KMS-11 (cell line): ENCODE measurements at regions not wholly inside any gene's neighbourhood (a gene's known extent, or its start where the extent isn't known, plus 50 kb on each side); places are given as distances from the start of the nearest gene placed in this dataset.

Experiments used
- H2AFZ ChIP-seq: fragments of 200-600 bp; sonication (generic); 2 replicates; pipeline ENCODE4 v1.6.1; 2016; ENCODE audit warnings: antibody characterized with exemption, mixed run types, low read depth
- H3K27ac ChIP-seq: fragments of 200-600 bp; sonication (generic); 2 replicates; pipeline ENCODE4 v1.6.1; 2016; ENCODE audit warnings: mild to moderate bottlenecking, mixed run types
- H3K27me3 ChIP-seq: fragments of 200-600 bp; sonication (generic); 2 replicates; pipeline ENCODE4 v1.6.1; 2017; ENCODE audit warnings: mild to moderate bottlenecking, low read depth, mixed run types, moderate library complexity; ENCODE audit not compliant: insufficient read depth
- H3K36me3 ChIP-seq: fragments of 200-600 bp; sonication (generic); 2 replicates; pipeline ENCODE4 v1.6.1; 2017; ENCODE audit warnings: mild to moderate bottlenecking, mixed run types; ENCODE audit not compliant: insufficient read depth
- H3K4me1 ChIP-seq: fragments of 200-600 bp; sonication (generic); 2 replicates; pipeline ENCODE4 v1.6.1; 2016; ENCODE audit warnings: mild to moderate bottlenecking, low read depth, mixed run types; ENCODE audit not compliant: poor library complexity, severe bottlenecking
- H3K4me2 ChIP-seq: fragments of 200-600 bp; sonication (generic); 2 replicates; pipeline ENCODE4 v1.7.0; 2016; ENCODE audit warnings: mild to moderate bottlenecking, mixed run types
- H3K4me3 ChIP-seq: fragments of 200-600 bp; sonication (generic); IDR thresholded peaks from 2 replicates; pipeline ENCODE4 v1.6.1; 2017; ENCODE audit warnings: low read depth, low read length, mixed read lengths; ENCODE audit not compliant: insufficient read depth
- H3K79me2 ChIP-seq: fragments of 200-600 bp; sonication (generic); 2 replicates; pipeline ENCODE4 v1.6.1; 2016; ENCODE audit warnings: low read depth, mixed run types; ENCODE audit not compliant: insufficient read depth
- H3K9ac ChIP-seq: fragments of 200-600 bp; sonication (generic); 2 replicates; pipeline ENCODE4 v1.6.1; 2016; ENCODE audit warnings: mild to moderate bottlenecking, mixed run types
- H4K20me1 ChIP-seq: fragments of 200-600 bp; sonication (generic); 2 replicates; pipeline ENCODE4 v1.6.1; 2016; ENCODE audit warnings: mild to moderate bottlenecking, mixed run types; ENCODE audit not compliant: insufficient read depth
- TF ChIP-seq, protein P1 (sequence below): fragments of 200-600 bp; sonication (generic); conservative IDR thresholded peaks from 2 replicates; pipeline ENCODE4 v1.6.1; 2017; ENCODE audit warnings: low read depth, mild to moderate bottlenecking, antibody characterized with exemption, low read length, moderate library complexity, mixed read lengths

DNA sequence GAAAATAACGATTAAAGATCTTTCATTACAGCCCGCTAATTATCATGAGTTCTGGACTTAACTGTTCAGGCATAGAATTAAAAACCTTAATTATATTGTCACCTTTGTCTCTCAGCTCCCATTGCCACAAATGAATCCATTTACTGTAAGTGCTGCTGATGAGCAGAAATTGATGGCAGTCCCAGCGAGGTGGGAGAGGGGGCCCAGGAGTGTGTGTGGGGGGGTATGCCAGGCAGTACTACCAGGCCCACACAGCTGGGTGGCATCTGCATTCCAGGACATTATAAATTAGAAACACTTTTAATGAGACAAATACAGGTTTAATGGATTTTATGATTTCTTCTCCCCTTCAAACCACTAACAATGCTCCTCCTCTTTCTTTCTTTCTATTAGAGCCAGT lies 196.0 kb downstream of the MELK start:
- Histone ChIP-seq H3K36me3 (no peaks in the 10 kb centered on the region), H3K27me3 (peaks cover 65% of the 10 kb centered on the region)

DNA sequence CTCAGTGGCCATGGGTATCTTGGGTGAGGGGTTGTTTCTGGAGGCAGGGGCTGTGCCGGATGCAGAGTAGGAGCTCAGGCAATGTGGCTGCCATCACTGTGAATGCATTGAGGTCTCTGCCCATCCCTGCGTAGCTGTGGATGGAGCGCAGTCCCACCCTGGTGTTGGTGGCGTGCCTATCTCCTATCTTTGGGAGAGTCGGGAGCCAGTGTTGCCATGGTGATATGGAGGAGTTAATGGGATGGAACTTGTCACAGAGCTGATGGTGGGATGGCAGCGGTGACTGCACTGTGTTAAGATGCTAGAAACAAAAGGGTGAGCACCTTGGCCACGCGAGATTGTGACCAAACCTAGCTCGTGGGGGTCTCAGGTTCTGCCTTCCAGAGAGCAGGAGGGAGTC lies 197.3 kb downstream of the MELK start:
- Histone ChIP-seq H2AFZ (no peak overlapping the region), H3K4me3 (no peak overlapping the region), H3K4me2 (no peak overlapping the region), H4K20me1 (no peaks in the 10 kb centered on the region), H3K36me3 (no peaks in the 10 kb centered on the region), H3K9ac (no peak overlapping the region), H3K27ac (no peak overlapping the region), H3K4me1 (no peaks in the 10 kb centered on the region), H3K79me2 (no peaks in the 10 kb centered on the region), H3K27me3 (peaks cover 65% of the 10 kb centered on the region)
- TF ChIP-seq, protein P1, sequence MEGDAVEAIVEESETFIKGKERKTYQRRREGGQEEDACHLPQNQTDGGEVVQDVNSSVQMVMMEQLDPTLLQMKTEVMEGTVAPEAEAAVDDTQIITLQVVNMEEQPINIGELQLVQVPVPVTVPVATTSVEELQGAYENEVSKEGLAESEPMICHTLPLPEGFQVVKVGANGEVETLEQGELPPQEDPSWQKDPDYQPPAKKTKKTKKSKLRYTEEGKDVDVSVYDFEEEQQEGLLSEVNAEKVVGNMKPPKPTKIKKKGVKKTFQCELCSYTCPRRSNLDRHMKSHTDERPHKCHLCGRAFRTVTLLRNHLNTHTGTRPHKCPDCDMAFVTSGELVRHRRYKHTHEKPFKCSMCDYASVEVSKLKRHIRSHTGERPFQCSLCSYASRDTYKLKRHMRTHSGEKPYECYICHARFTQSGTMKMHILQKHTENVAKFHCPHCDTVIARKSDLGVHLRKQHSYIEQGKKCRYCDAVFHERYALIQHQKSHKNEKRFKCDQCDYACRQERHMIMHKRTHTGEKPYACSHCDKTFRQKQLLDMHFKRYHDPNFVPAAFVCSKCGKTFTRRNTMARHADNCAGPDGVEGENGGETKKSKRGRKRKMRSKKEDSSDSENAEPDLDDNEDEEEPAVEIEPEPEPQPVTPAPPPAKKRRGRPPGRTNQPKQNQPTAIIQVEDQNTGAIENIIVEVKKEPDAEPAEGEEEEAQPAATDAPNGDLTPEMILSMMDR, result no peak

More for the DNA sequence above, 196.0 kb downstream of the MELK start:
- H3K4me3 ChIP-seq, result no peak overlapping the region
- H2AFZ ChIP-seq, result no peak overlapping the region
- H3K4me1 ChIP-seq, result no peaks in the 10 kb centered on the region
- TF ChIP-seq, protein P1, result no peak
- no peak overlapping the region for H3K9ac ChIP-seq
- H3K4me2 ChIP-seq, result no peak overlapping the region
- H3K27ac ChIP-seq, result no peak overlapping the region
- no peaks in the 10 kb centered on the region for H4K20me1 ChIP-seq
- H3K79me2 ChIP-seq, result no peaks in the 10 kb centered on the region

DNA sequence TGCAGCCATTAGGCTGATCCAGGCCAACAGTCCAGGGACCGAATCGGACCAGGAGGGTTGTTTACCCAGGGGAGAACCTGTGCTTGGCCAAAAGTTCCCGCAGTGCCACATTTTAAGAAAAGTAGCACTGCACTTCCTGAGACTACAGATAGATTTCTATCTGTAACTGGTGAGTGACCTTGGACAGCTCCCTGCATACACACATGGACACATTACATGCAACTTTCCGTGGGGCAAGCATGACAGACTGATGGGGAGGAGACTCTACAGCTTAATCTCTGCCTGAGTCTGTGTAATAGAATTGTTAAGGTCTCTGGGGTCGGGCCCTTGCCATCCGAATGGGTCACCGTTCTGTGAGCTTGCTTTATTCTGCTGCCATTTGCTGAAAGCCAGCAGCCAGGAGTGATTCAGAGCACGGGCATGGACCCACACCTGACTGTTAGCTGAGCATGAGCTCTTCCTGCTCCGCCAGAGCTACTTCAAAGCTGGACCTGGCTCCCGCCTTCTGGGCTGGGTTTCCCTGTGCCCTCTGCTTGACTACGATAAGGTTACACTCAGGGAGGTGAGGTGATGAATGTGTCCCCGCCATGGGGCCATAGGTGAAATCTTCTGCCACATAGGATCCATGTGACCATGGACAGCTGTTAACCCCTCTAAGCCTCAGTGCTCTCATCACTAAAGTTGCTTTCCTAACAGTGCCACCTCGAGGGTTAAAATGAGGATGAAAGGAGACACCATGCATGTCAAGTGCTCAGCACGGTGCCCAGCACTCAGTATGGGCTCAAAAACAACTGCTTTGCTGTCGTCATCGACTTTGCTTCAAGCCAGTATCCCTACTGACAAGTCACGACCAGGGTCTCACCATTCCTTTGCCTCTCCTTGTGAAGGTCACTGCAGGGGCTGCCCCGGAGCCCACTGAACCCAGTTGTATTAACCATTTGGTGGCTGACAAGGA lies 200.0 kb downstream of the MELK start:
- H3K4me3 ChIP-seq, result no peak overlapping the region
- H2AFZ ChIP-seq, result no peak overlapping the region
- peaks cover 58% of the 10 kb centered on the region for H3K27me3 ChIP-seq
- TF ChIP-seq, protein P1, result no peak
- no peaks in the 10 kb centered on the region for H4K20me1 ChIP-seq
- H3K9ac ChIP-seq, result no peak overlapping the region
- H3K36me3 ChIP-seq, result no peaks in the 10 kb centered on the region
- no peak overlapping the region for H3K4me2 ChIP-seq
- H3K4me1 ChIP-seq, result no peaks in the 10 kb centered on the region
- H3K79me2 ChIP-seq, result no peaks in the 10 kb centered on the region
- no peak overlapping the region for H3K27ac ChIP-seq

DNA sequence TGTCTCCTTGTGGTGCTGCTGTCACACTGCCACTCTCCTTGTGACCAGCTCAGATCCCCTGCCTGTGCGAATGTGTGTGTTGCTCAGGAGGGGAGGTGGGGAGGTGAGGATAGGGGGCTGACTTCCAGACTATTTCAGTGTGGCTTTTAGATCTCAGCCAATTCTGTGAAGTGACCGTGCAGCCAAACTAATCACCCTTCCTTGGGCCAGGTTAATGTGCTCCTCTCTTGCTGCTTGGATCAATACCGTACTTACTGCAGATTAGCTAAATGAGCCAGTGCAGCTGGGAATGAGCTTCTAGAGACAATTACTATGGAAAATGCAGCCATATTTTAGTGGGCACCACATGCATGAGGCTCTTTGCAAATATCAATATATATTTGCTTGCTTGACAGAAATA lies 206.0 kb downstream of the MELK start:
- no peaks in the 10 kb centered on the region for H3K79me2 ChIP-seq
- H2AFZ ChIP-seq, result no peak overlapping the region
- TF ChIP-seq, protein P1, result no peak
- H3K4me2 ChIP-seq, result no peak overlapping the region
- no peaks in the 10 kb centered on the region for H3K4me1 ChIP-seq
- no peaks in the 10 kb centered on the region for H3K36me3 ChIP-seq
- no peak overlapping the region for H3K4me3 ChIP-seq
- H3K27me3 ChIP-seq, result peaks cover 33% of the 10 kb centered on the region
- no peaks in the 10 kb centered on the region for H4K20me1 ChIP-seq
- H3K9ac ChIP-seq, result no peak overlapping the region
- H3K27ac ChIP-seq, result no peak overlapping the region
